HEK293 (cell line): ENCODE measurements at regions not wholly inside any gene's neighbourhood (a gene's known extent, or its start where the extent isn't known, plus 50 kb on each side); places are given as distances from the start of the nearest gene placed in this dataset.

ENCODE experiments used
- CTCF ChIA-PET: fragments of 350-600 bp; formaldehyde crosslinking; extraction: SDS; loops from one replicate; lab custom pipeline; 2021; ENCODE audit warnings: antibody characterized with exemption; lab: Yijun Ruan, JAX
- POLR2A ChIA-PET: fragments of 300-600 bp; formaldehyde crosslinking; extraction: SDS; loops from one replicate; lab custom pipeline; 2020; ENCODE audit warnings: antibody characterized with exemption, inconsistent platforms; lab: Yijun Ruan, JAX
- H3K27ac ChIP-seq: fragments of 200-500 bp; sonication (Bioruptor generic); 2 replicates; pipeline ENCODE4 v1.5.1; 2014; ENCODE audit warnings: low read depth, low read length, control low read depth, inconsistent platforms; ENCODE audit errors: extremely low read depth
- H3K36me3 ChIP-seq, 2 experiments: fragments of 200-500 bp in 1 of 2; sonication (Bioruptor generic) in 1 of 2; 1 replicate in 1 of 2; 2 replicates in 1 of 2; pipeline ENCODE4 v1.5.1; 2014 to 2017; ENCODE audit warnings: inconsistent platforms in 2 of 2, low read length in 2 of 2; ENCODE audit not compliant: control insufficient read depth in 2 of 2, insufficient read depth in 1 of 2
- H3K4me1 ChIP-seq: fragments of 200-500 bp; sonication (Bioruptor generic); 2 replicates; pipeline ENCODE4 v1.5.1; 2014; ENCODE audit warnings: mild to moderate bottlenecking, low read length, inconsistent platforms; ENCODE audit not compliant: control insufficient read depth, insufficient read depth
- H3K4me3 ChIP-seq: 2 replicates; pipeline ENCODE4 v1.5.1; 2011; ENCODE audit warnings: low read depth, mild to moderate bottlenecking, control low read depth, low read length, moderate library complexity
- H3K9me3 ChIP-seq: fragments of 200-500 bp; sonication (Bioruptor generic); 2 replicates; pipeline ENCODE4 v1.5.1; 2014; ENCODE audit warnings: low read depth, low read length, inconsistent platforms; ENCODE audit not compliant: control insufficient read depth, insufficient read depth
- EGR2 ChIP-seq: fragments of 450-650 bp; formaldehyde crosslinking; IDR thresholded peaks from 2 replicates; pipeline ENCODE4 v1.5.1; 2016; ENCODE audit warnings: low read depth, missing biosample characterization, missing genetic modification characterization
- FEZF1 ChIP-seq: fragments of 450-650 bp; formaldehyde crosslinking; IDR thresholded peaks from 2 replicates; pipeline ENCODE4 v1.5.1; 2016; ENCODE audit warnings: missing biosample characterization, missing genetic modification characterization
- GLI2 ChIP-seq: fragments of 450-650 bp; formaldehyde crosslinking; IDR thresholded peaks from 2 replicates; pipeline ENCODE4; 2017; ENCODE audit warnings: missing biosample characterization, missing genetic modification characterization, low read depth, borderline replicate concordance
- HOXC10 ChIP-seq: sonication (generic); formaldehyde crosslinking; IDR thresholded peaks from 2 replicates; pipeline ENCODE4 v1.8.1; 2023; ENCODE audit warnings: mild to moderate bottlenecking, missing genetic modification reagents
- OVOL3 ChIP-seq: fragments of 450-650 bp; formaldehyde crosslinking; IDR thresholded peaks from 2 replicates; pipeline ENCODE4 v1.5.1; 2016; ENCODE audit warnings: missing biosample characterization, missing genetic modification characterization
- PRDM6 ChIP-seq: fragments of 450-650 bp; formaldehyde crosslinking; IDR thresholded peaks from 2 replicates; pipeline ENCODE4 v1.5.1; 2017; ENCODE audit warnings: missing biosample characterization, missing genetic modification characterization
- WT1 ChIP-seq: fragments of 450-650 bp; formaldehyde crosslinking; IDR thresholded peaks from 2 replicates; pipeline ENCODE4 v1.5.1; 2016; ENCODE audit warnings: missing biosample characterization, missing genetic modification characterization
- ZBTB11 ChIP-seq: fragments of 450-650 bp; formaldehyde crosslinking; conservative IDR thresholded peaks from 2 replicates; pipeline ENCODE4 v1.5.1; 2016; ENCODE audit warnings: low read depth, missing biosample characterization, missing genetic modification characterization
- ZBTB26 ChIP-seq: fragments of 450-650 bp; formaldehyde crosslinking; optimal IDR thresholded peaks from 2 replicates; pipeline ENCODE3; 2016; ENCODE audit warnings: missing biosample characterization, mild to moderate bottlenecking, missing genetic modification characterization
- ZNF146 ChIP-seq: fragments of 450-650 bp; formaldehyde crosslinking; IDR thresholded peaks from 2 replicates; pipeline ENCODE4 v1.5.1; 2016; ENCODE audit warnings: missing biosample characterization, missing genetic modification characterization
- ZNF19 ChIP-seq: fragments of 450-650 bp; formaldehyde crosslinking; IDR thresholded peaks from 2 replicates; pipeline ENCODE4; 2016; ENCODE audit warnings: missing biosample characterization, missing genetic modification characterization, low read depth
- ZNF529 ChIP-seq: fragments of 450-650 bp; formaldehyde crosslinking; IDR thresholded peaks from 2 replicates; pipeline ENCODE4 v1.5.1; 2017; ENCODE audit warnings: missing genetic modification characterization, missing biosample characterization; ENCODE audit not compliant: insufficient replicate concordance
- ZNF544 ChIP-seq: fragments of 450-650 bp; formaldehyde crosslinking; IDR thresholded peaks from 2 replicates; pipeline ENCODE4 v1.5.0; 2017; ENCODE audit warnings: missing biosample characterization, missing genetic modification characterization
- ZNF548 ChIP-seq: fragments of 450-650 bp; formaldehyde crosslinking; IDR thresholded peaks from 2 replicates; pipeline ENCODE4 v1.5.1; 2016; ENCODE audit warnings: missing biosample characterization, missing genetic modification characterization
- ZNF610 ChIP-seq: fragments of 450-650 bp; formaldehyde crosslinking; IDR thresholded peaks from 2 replicates; pipeline ENCODE4 v1.5.1; 2016; ENCODE audit warnings: missing biosample characterization, missing genetic modification characterization, borderline replicate concordance
- ZNF747 ChIP-seq: fragments of 450-650 bp; formaldehyde crosslinking; IDR thresholded peaks from 2 replicates; pipeline ENCODE4 v1.5.1; 2016; ENCODE audit warnings: missing biosample characterization, missing genetic modification characterization
- ZNF785 ChIP-seq: fragments of 450-650 bp; formaldehyde crosslinking; IDR thresholded peaks from 2 replicates; pipeline ENCODE4 v1.5.1; 2016; ENCODE audit warnings: missing biosample characterization, missing genetic modification characterization
- ZNF830 ChIP-seq: fragments of 450-650 bp; IDR thresholded peaks from 2 replicates; pipeline ENCODE4 v1.5.0; 2018; ENCODE audit warnings: missing biosample characterization, missing genetic modification characterization, low read depth, mild to moderate bottlenecking, moderate library complexity
- ZSCAN23 ChIP-seq: fragments of 450-650 bp; formaldehyde crosslinking; IDR thresholded peaks from 2 replicates; pipeline ENCODE4 v1.5.1; 2016; ENCODE audit warnings: missing biosample characterization, missing genetic modification characterization
- TF ChIP-seq, protein P1 (sequence below): fragments of 450-650 bp; formaldehyde crosslinking; IDR thresholded peaks from 2 replicates; pipeline ENCODE4 v1.5.1; 2016; ENCODE audit warnings: missing biosample characterization, missing genetic modification characterization
- TF ChIP-seq, protein P2 (sequence below): fragments of 450-650 bp; formaldehyde crosslinking; IDR thresholded peaks from 2 replicates; pipeline ENCODE4 v1.5.1; 2017; ENCODE audit warnings: missing biosample characterization, missing genetic modification characterization

GRCh38 chr1:83762416-83762815 lies 236.5 kb downstream of the TTLL7 start:
- CTCF ChIA-PET: no interaction called here

GRCh38 chr1:83762039-83762365 lies 236.9 kb downstream of the TTLL7 start:
- TF ChIP-seq FEZF1 (tag by site-specific recombination): no peak
- TF ChIP-seq, protein P1, sequence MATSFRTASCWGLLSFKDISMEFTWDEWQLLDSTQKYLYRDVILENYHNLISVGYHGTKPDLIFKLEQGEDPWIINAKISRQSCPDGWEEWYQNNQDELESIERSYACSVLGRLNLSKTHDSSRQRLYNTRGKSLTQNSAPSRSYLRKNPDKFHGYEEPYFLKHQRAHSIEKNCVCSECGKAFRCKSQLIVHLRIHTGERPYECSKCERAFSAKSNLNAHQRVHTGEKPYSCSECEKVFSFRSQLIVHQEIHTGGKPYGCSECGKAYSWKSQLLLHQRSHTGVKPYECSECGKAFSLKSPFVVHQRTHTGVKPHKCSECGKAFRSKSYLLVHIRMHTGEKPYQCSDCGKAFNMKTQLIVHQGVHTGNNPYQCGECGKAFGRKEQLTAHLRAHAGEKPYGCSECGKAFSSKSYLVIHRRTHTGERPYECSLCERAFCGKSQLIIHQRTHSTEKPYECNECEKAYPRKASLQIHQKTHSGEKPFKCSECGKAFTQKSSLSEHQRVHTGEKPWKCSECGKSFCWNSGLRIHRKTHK (tag by site-specific recombination): no peak
- no peak for TF ChIP-seq ZNF19
- Histone ChIP-seq H3K9me3 (no peaks in the 10 kb centered on the region), H3K4me1 (peaks cover 12% of the 10 kb centered on the region; the same call in 1 of the 2 replicates), H3K27ac (no peak overlapping the region), H3K36me3 (no peaks in the 10 kb centered on the region), H3K4me3 (no peak overlapping the region)
- ChIA-PET CTCF (no interaction called here), POLR2A (no interaction called here)

More at GRCh38 chr1:83762416-83762815, 236.5 kb downstream of the TTLL7 start:
- POLR2A ChIA-PET: no interaction called here
- Histone ChIP-seq H3K4me3 (no peak overlapping the region), H3K9me3 (no peaks in the 10 kb centered on the region), H3K27ac (no peak overlapping the region), H3K4me1 (peaks cover 12% of the 10 kb centered on the region; the same call in 1 of the 2 replicates), H3K36me3 (no peaks in the 10 kb centered on the region)
- TF ChIP-seq ZBTB11: no peak
- TF ChIP-seq PRDM6 (tag by site-specific recombination): 0 out of 2 replicates have a peak, but pooled peaks have one; percentile 18

GRCh38 chr1:83761167-83762038 lies 237.5 kb downstream of the TTLL7 start:
- Histone ChIP-seq H3K27ac (no peak overlapping the region), H3K4me3 (no peak overlapping the region), H3K4me1 (peaks cover 12% of the 10 kb centered on the region; the same call in 1 of the 2 replicates), H3K36me3 (no peaks in the 10 kb centered on the region), H3K9me3 (no peaks in the 10 kb centered on the region)
- ChIA-PET POLR2A (no interaction called here), CTCF (interaction anchor here (0.6 kb wide), 1 partner anchor 681 kb away, joined by 3 read pairs; no protein-coding TSS in a partner anchor)
- TF ChIP-seq OVOL3 (tag by site-specific recombination) (no peak), EGR2 (no peak), HOXC10 (CRISPR knock-in tag) (no peak), FEZF1 (tag by site-specific recombination) (peak; percentile 31; the same call in 1 of the 2 replicates), ZNF610 (tag by site-specific recombination) (no peak), ZBTB26 (tag by site-specific recombination) (no peak), ZNF146 (tag by site-specific recombination) (no peak), ZNF785 (tag by site-specific recombination) (no peak), GLI2 (tag by site-specific recombination) (no peak), ZNF747 (no peak), ZNF529 (no peak), WT1 (tag by site-specific recombination) (peak; percentile 59; the same call in 1 of the 2 replicates), ZNF830 (no peak), ZNF548 (tag by site-specific recombination) (no peak), ZNF544 (tag by site-specific recombination) (no peak), ZSCAN23 (tag by site-specific recombination) (no peak)
- TF ChIP-seq, protein P2, sequence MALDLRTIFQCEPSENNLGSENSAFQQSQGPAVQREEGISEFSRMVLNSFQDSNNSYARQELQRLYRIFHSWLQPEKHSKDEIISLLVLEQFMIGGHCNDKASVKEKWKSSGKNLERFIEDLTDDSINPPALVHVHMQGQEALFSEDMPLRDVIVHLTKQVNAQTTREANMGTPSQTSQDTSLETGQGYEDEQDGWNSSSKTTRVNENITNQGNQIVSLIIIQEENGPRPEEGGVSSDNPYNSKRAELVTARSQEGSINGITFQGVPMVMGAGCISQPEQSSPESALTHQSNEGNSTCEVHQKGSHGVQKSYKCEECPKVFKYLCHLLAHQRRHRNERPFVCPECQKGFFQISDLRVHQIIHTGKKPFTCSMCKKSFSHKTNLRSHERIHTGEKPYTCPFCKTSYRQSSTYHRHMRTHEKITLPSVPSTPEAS: no peak
